Effector CD4-positive, alpha-beta T cell (primary cell): ENCODE measurements at regions not wholly inside any gene's neighbourhood (a gene's known extent, or its start where the extent isn't known, plus 50 kb on each side); places are given as distances from the start of the nearest gene placed in this dataset.

Experiments used
- DNase-seq: peaks from one replicate; pipeline ENCODE4 v3.0.0-alpha.2; 2020

GRCh38 chr15:94001255-94001801 lies 230.0 kb upstream of the MCTP2 start:
- DNase-seq, result no peak

- DNase-seq, result no peak
Observed at GRCh38 chr15:94000606-94001005, 230.8 kb upstream of the MCTP2 start.

GRCh38 chr15:93997071-93997658 lies 234.2 kb upstream of the MCTP2 start:
- no peak for DNase-seq

GRCh38 chr15:93989440-93989998 lies 241.8 kb upstream of the MCTP2 start:
- DNase-seq, result no peak

GRCh38 chr15:93987068-93987467 lies 244.3 kb upstream of the MCTP2 start:
- peak; percentile 3 for DNase-seq

GRCh38 chr15:93986400-93986984 lies 244.9 kb upstream of the MCTP2 start:
- no peak for DNase-seq

GRCh38 chr15:93985925-93986324 lies 245.4 kb upstream of the MCTP2 start:
- DNase-seq, result no peak

- DNase-seq, result no peak
Observed at GRCh38 chr15:93985176-93985575, 246.2 kb upstream of the MCTP2 start.

- no peak for DNase-seq
Observed at GRCh38 chr15:93983526-93983925, 247.8 kb upstream of the MCTP2 start.

GRCh38 chr15:93982226-93982727 lies 249.1 kb upstream of the MCTP2 start:
- DNase-seq, result no peak

GRCh38 chr15:93981706-93982105 lies 249.7 kb upstream of the MCTP2 start:
- DNase-seq, result no peak

- no peak for DNase-seq
Observed at GRCh38 chr15:93980261-93980911, 251.0 kb upstream of the MCTP2 start.

GRCh38 chr15:93974804-93975481 lies 256.4 kb upstream of the MCTP2 start:
- no peak for DNase-seq

- no peak for DNase-seq
Observed at GRCh38 chr15:93973287-93973686, 258.1 kb upstream of the MCTP2 start.

GRCh38 chr15:93968773-93969172 lies 262.6 kb upstream of the MCTP2 start:
- no peak for DNase-seq

GRCh38 chr15:93965304-93965908 lies 266.0 kb upstream of the MCTP2 start:
- DNase-seq, result no peak

GRCh38 chr15:93954985-93955571 lies 276.3 kb upstream of the MCTP2 start:
- no peak for DNase-seq

- no peak for DNase-seq
Observed at GRCh38 chr15:93948726-93949125, 282.6 kb upstream of the MCTP2 start.

- DNase-seq, result no peak
Observed at GRCh38 chr15:93943586-93943985, 287.8 kb upstream of the MCTP2 start.

GRCh38 chr15:93942269-93942694 lies 289.1 kb upstream of the MCTP2 start:
- DNase-seq, result no peak

GRCh38 chr15:93941697-93942096 lies 289.7 kb upstream of the MCTP2 start:
- DNase-seq, result no peak

- no peak for DNase-seq
Observed at GRCh38 chr15:93940226-93940625, 291.1 kb upstream of the MCTP2 start.
